ENCODE measurements at regions not wholly inside any gene's neighbourhood (a gene's known extent, or its start where the extent isn't known, plus 50 kb on each side); places are given as distances from the start of the nearest gene placed in this dataset.
A peak's percentile ranks its signal among the peaks of the same experiment; 100 is the strongest.

GRCh38 chr2:6171294-6171693 is 479.1 kb downstream of the SOX11 start:
- H3K4me3 ChIP-seq: no peak overlapping the region
- in situ Hi-C loops (cut with MboI; ENCODE audit: low sequenced_read_pairs in 4 of 4): no loop called here
- H3K9me3 ChIP-seq: no peaks in the 10 kb centered on the region
- no peak overlapping the region for H3K27ac ChIP-seq
- intact Hi-C loops (cut with DNase I; ENCODE audit: low total_unique reads): no loop called here
- no peak for ATAC-seq
- DNase-seq: no peak
- no peak for TF ChIP-seq POLR2A (IDR thresholded peaks at IDR 0.05)
- TF ChIP-seq, protein P1, sequence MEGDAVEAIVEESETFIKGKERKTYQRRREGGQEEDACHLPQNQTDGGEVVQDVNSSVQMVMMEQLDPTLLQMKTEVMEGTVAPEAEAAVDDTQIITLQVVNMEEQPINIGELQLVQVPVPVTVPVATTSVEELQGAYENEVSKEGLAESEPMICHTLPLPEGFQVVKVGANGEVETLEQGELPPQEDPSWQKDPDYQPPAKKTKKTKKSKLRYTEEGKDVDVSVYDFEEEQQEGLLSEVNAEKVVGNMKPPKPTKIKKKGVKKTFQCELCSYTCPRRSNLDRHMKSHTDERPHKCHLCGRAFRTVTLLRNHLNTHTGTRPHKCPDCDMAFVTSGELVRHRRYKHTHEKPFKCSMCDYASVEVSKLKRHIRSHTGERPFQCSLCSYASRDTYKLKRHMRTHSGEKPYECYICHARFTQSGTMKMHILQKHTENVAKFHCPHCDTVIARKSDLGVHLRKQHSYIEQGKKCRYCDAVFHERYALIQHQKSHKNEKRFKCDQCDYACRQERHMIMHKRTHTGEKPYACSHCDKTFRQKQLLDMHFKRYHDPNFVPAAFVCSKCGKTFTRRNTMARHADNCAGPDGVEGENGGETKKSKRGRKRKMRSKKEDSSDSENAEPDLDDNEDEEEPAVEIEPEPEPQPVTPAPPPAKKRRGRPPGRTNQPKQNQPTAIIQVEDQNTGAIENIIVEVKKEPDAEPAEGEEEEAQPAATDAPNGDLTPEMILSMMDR (IDR thresholded peaks at IDR 0.05 in 4 of 5, conservative IDR thresholded peaks at IDR 0.05 in 1 of 5): no peak
- no peaks in the 10 kb centered on the region for H3K36me3 ChIP-seq
- H3K4me1 ChIP-seq: no peaks in the 10 kb centered on the region
- no peaks in the 10 kb centered on the region for H3K27me3 ChIP-seq

- intact Hi-C loops (cut with DNase I; ENCODE audit: low total_unique reads): no loop called here
- ATAC-seq (no peak), DNase-seq (no peak)
- no peak for TF ChIP-seq POLR2A (IDR thresholded peaks at IDR 0.05)
- TF ChIP-seq, protein P1 (IDR thresholded peaks at IDR 0.05 in 4 of 5, conservative IDR thresholded peaks at IDR 0.05 in 1 of 5): no peak
- Histone ChIP-seq H3K27ac (no peak overlapping the region), H3K4me1 (no peaks in the 10 kb centered on the region), H3K36me3 (no peaks in the 10 kb centered on the region), H3K4me3 (no peak overlapping the region), H3K27me3 (no peaks in the 10 kb centered on the region), H3K9me3 (no peaks in the 10 kb centered on the region)
- in situ Hi-C loops (cut with MboI; ENCODE audit: low sequenced_read_pairs in 4 of 4): no loop called here
Measured at GRCh38 chr2:6177811-6178210, 485.6 kb downstream of the SOX11 start.

- H3K4me3 ChIP-seq: no peak overlapping the region
- in situ Hi-C loops (cut with MboI; ENCODE audit: low sequenced_read_pairs in 4 of 4) (no loop called here), intact Hi-C loops (cut with DNase I; ENCODE audit: low total_unique reads) (no loop called here)
- H3K27ac ChIP-seq: peak overlapping the region in 1 of 4 donors; percentile 26
- ATAC-seq (no peak), DNase-seq (no peak)
- TF ChIP-seq, protein P1 (IDR thresholded peaks at IDR 0.05 in 4 of 5, conservative IDR thresholded peaks at IDR 0.05 in 1 of 5): no peak
- TF ChIP-seq POLR2A (IDR thresholded peaks at IDR 0.05): no peak
- H3K9me3 ChIP-seq: no peaks in the 10 kb centered on the region
- no peaks in the 10 kb centered on the region for H3K27me3 ChIP-seq
- no peaks in the 10 kb centered on the region for H3K36me3 ChIP-seq
- H3K4me1 ChIP-seq: no peaks in the 10 kb centered on the region
Measured at GRCh38 chr2:6181525-6181924, 489.3 kb downstream of the SOX11 start.

DNA sequence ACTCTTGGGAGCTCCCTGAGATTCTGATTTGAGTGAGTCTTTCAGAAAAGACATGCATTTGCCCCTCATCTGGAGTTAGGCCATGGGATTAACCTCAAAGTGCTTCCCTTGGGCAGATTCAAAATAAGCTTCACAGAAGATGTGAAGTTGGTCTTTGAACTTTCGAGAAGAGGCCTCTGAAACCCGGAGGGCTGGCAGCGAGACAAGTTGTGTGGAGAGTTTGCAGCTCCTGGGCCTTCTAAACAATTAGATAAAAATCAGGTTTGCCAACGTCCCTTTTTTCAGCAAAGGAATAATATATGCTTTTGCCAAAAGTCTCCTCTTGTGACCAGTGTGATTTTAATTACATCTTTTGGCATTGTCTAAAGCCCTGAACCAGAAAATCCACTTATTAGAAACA is 489.7 kb downstream of the SOX11 start:
- intact Hi-C loops (cut with DNase I; ENCODE audit: low total_unique reads) (no loop called here), in situ Hi-C loops (cut with MboI; ENCODE audit: low sequenced_read_pairs in 4 of 4) (no loop called here)
- Histone ChIP-seq H3K27ac (peak overlapping the region in 1 of 4 donors; percentile 26), H3K27me3 (no peaks in the 10 kb centered on the region), H3K9me3 (no peaks in the 10 kb centered on the region), H3K4me1 (no peaks in the 10 kb centered on the region), H3K4me3 (no peak overlapping the region), H3K36me3 (no peaks in the 10 kb centered on the region)
- ATAC-seq (no peak), DNase-seq (no peak)
- no peak for TF ChIP-seq POLR2A (IDR thresholded peaks at IDR 0.05)
- TF ChIP-seq, protein P1 (IDR thresholded peaks at IDR 0.05 in 4 of 5, conservative IDR thresholded peaks at IDR 0.05 in 1 of 5): no peak

DNA sequence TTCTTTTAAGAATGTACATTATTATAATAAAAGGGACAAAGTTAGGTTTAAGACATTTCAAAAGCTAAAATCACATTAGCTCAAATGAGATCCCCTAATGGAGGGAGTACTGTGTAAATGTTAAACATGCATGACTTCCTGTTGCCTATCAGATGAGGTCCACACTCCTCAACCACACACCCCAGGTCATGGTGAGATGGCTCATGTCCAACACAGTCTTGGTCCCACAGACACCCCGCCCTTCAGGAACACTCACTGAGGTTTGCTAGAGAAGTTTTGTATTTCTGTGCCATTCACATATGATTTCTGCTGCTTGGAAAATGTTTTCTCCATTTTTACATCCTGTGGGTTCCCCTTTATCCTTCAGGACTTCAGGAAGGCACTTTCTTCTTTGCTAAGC is 491.0 kb downstream of the SOX11 start:
- Histone ChIP-seq H3K27ac (no peak overlapping the region), H3K9me3 (no peaks in the 10 kb centered on the region), H3K27me3 (no peaks in the 10 kb centered on the region), H3K36me3 (no peaks in the 10 kb centered on the region), H3K4me3 (no peak overlapping the region), H3K4me1 (no peaks in the 10 kb centered on the region)
- in situ Hi-C loops (cut with MboI; ENCODE audit: low sequenced_read_pairs in 4 of 4): no loop called here
- TF ChIP-seq POLR2A (IDR thresholded peaks at IDR 0.05): no peak
- TF ChIP-seq, protein P1 (IDR thresholded peaks at IDR 0.05 in 4 of 5, conservative IDR thresholded peaks at IDR 0.05 in 1 of 5): no peak
- DNase-seq (no peak), ATAC-seq (no peak)
- intact Hi-C loops (cut with DNase I; ENCODE audit: low total_unique reads): no loop called here

Data from gastrocnemius medialis (tissue), 4 donors.